OCI-LY3 (cell line): ENCODE measurements at regions not wholly inside any gene's neighbourhood (a gene's known extent, or its start where the extent isn't known, plus 50 kb on each side); places are given as distances from the start of the nearest gene placed in this dataset.

Source experiments
- H2AFZ ChIP-seq: fragments of 200-600, 300-600 bp; shearing (Covaris generic); 2 replicates; pipeline ENCODE4 v1.6.0; 2014; ENCODE audit warnings: antibody characterized with exemption, low read depth, low read length
- H3K27ac ChIP-seq: fragments of 200-600, 300-600 bp; sonication (generic); 2 replicates; pipeline ENCODE4 v1.5.1; 2014; ENCODE audit warnings: mild to moderate bottlenecking, low read length, moderate library complexity, mixed read lengths
- H3K27me3 ChIP-seq: fragments of 200-600, 300-600 bp; sonication (generic); 2 replicates; pipeline ENCODE4 v1.6.1; 2014; ENCODE audit warnings: low read depth, low read length, mixed read lengths
- H3K36me3 ChIP-seq: fragments of 200-600, 300-600 bp; sonication (generic); replicated peaks from 2 replicates; pipeline ENCODE3; 2014; ENCODE audit warnings: low read depth, low read length, mixed read lengths
- H3K4me1 ChIP-seq: fragments of 300-600, 200-600 bp; sonication (generic); 2 replicates; pipeline ENCODE4 v1.6.1; 2014; ENCODE audit warnings: low read length, mixed read lengths
- H3K4me2 ChIP-seq: fragments of 200-600, 300-600 bp; sonication (generic); 2 replicates; pipeline ENCODE4 v1.6.1; 2014; ENCODE audit warnings: low read length, mixed read lengths
- H3K4me3 ChIP-seq: fragments of 300-600, 200-600 bp; sonication (generic); 2 replicates; pipeline ENCODE4 v1.5.1; 2014; ENCODE audit warnings: antibody characterized with exemption, mild to moderate bottlenecking, low read length, moderate library complexity
- H3K79me2 ChIP-seq: fragments of 300-600, 200-600 bp; shearing (Covaris generic); 2 replicates; pipeline ENCODE4 v1.6.1; 2014; ENCODE audit warnings: mild to moderate bottlenecking, low read length, mixed read lengths
- H3K9ac ChIP-seq: fragments of 300-600, 200-600 bp; shearing (Covaris generic); 2 replicates; pipeline ENCODE4 v1.6.0; 2014; ENCODE audit warnings: mild to moderate bottlenecking, low read length, moderate library complexity
- H3K9me3 ChIP-seq: fragments of 200-600, 300-600 bp; shearing (Covaris generic); 2 replicates; pipeline ENCODE4 v1.6.1; 2014; ENCODE audit warnings: low read length, mixed read lengths; ENCODE audit not compliant: insufficient read depth
- H4K20me1 ChIP-seq: fragments of 200-600, 300-600 bp; sonication (generic); 2 replicates; pipeline ENCODE4 v1.6.1; 2016; ENCODE audit warnings: low read length, mixed read lengths; ENCODE audit not compliant: insufficient read depth
- EZH2phosphoT487 ChIP-seq: fragments of 200-600 bp; shearing (Covaris generic); IDR thresholded peaks from 2 replicates; pipeline ENCODE4 v1.6.1; 2018; ENCODE audit warnings: antibody characterized with exemption, mixed run types, low read depth
- TF ChIP-seq, protein P1 (sequence below): fragments of 200-600, 300-600 bp; sonication (generic); IDR thresholded peaks from 2 replicates; pipeline ENCODE4 v1.5.1; 2014; ENCODE audit warnings: antibody characterized with exemption, low read length, low read depth

DNA sequence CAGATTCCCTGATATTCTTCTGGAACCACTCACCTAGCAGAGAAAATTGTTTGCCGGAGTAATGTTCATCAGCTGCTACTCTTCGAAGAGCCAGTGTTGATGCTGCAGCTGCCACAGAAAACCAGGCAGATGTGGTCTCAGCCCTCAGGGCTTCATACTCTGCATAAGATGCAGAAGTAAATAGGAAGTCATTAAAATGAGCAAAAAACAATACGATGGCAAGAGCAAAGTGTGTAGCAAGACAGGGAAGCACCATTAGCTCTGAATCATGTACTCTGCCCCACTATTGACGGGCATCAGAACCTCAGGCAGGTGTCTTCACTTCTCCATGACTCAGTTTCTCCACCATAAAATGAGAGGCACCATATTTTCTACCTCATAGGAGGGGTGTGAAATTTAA, 991.6 kb upstream of the TMEM132C start:
- Histone ChIP-seq H3K79me2 (no peaks in the 10 kb centered on the region), H3K4me2 (no peak overlapping the region), H3K36me3 (no peaks in the 10 kb centered on the region), H3K9ac (no peak overlapping the region), H3K4me1 (peaks cover 7% of the 10 kb centered on the region; the same call in 1 of the 2 replicates), H3K27ac (no peak overlapping the region), H3K9me3 (no peaks in the 10 kb centered on the region), H4K20me1 (no peaks in the 10 kb centered on the region), H3K27me3 (peaks cover 8% of the 10 kb centered on the region; the same call in 1 of the 2 replicates), H3K4me3 (no peak overlapping the region), H2AFZ (no peak overlapping the region)
- no peak for TF ChIP-seq EZH2phosphoT487
- TF ChIP-seq, protein P1, sequence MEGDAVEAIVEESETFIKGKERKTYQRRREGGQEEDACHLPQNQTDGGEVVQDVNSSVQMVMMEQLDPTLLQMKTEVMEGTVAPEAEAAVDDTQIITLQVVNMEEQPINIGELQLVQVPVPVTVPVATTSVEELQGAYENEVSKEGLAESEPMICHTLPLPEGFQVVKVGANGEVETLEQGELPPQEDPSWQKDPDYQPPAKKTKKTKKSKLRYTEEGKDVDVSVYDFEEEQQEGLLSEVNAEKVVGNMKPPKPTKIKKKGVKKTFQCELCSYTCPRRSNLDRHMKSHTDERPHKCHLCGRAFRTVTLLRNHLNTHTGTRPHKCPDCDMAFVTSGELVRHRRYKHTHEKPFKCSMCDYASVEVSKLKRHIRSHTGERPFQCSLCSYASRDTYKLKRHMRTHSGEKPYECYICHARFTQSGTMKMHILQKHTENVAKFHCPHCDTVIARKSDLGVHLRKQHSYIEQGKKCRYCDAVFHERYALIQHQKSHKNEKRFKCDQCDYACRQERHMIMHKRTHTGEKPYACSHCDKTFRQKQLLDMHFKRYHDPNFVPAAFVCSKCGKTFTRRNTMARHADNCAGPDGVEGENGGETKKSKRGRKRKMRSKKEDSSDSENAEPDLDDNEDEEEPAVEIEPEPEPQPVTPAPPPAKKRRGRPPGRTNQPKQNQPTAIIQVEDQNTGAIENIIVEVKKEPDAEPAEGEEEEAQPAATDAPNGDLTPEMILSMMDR: no peak

DNA sequence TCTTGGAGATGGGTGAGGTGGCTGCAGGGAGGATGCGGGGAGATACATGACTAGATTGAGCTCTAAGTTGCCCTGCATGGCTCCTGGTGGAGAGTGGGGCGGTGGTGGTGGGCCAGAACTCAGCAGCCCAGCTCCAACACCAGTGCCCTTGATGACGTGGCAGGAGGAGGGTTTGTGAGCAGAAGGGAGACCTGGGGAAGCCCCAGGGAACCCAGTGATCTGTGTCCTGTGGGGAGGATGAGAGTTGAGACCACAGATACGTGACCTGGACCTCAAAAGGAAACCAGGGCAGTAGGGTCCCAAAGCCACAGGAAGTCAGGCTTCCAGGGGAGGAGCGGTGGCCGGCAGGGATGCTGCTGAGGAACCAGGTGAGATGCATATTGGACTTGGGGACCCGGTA, 989.1 kb upstream of the TMEM132C start:
- peaks cover 8% of the 10 kb centered on the region; the same call in 1 of the 2 replicates for H3K27me3 ChIP-seq
- H3K27ac ChIP-seq: no peak overlapping the region
- H4K20me1 ChIP-seq: no peaks in the 10 kb centered on the region
- H3K9ac ChIP-seq: no peak overlapping the region
- H2AFZ ChIP-seq: no peak overlapping the region
- H3K36me3 ChIP-seq: no peaks in the 10 kb centered on the region
- no peaks in the 10 kb centered on the region for H3K79me2 ChIP-seq
- peaks cover 7% of the 10 kb centered on the region; the same call in 1 of the 2 replicates for H3K4me1 ChIP-seq
- no peaks in the 10 kb centered on the region for H3K9me3 ChIP-seq
- no peak overlapping the region for H3K4me3 ChIP-seq
- peak overlapping the region; percentile 40; the same call in 1 of the 2 replicates for H3K4me2 ChIP-seq
- TF ChIP-seq, protein P1: no peak
- no peak for TF ChIP-seq EZH2phosphoT487

GRCh38 chr12:127278351-127278750, 988.6 kb upstream of the TMEM132C start:
- H2AFZ ChIP-seq: no peak overlapping the region
- no peaks in the 10 kb centered on the region for H3K79me2 ChIP-seq
- H3K4me1 ChIP-seq: peaks cover 7% of the 10 kb centered on the region; the same call in 1 of the 2 replicates
- H3K27me3 ChIP-seq: peaks cover 10% of the 10 kb centered on the region; the same call in 1 of the 2 replicates
- no peak overlapping the region for H3K4me3 ChIP-seq
- no peaks in the 10 kb centered on the region for H3K9me3 ChIP-seq
- no peaks in the 10 kb centered on the region for H4K20me1 ChIP-seq
- TF ChIP-seq EZH2phosphoT487: no peak
- TF ChIP-seq, protein P1: no peak
- H3K9ac ChIP-seq: no peak overlapping the region
- no peak overlapping the region for H3K27ac ChIP-seq
- H3K36me3 ChIP-seq: no peaks in the 10 kb centered on the region
- H3K4me2 ChIP-seq: peak overlapping the region; percentile 40; the same call in 1 of the 2 replicates

- no peaks in the 10 kb centered on the region for H4K20me1 ChIP-seq
- 0 out of 2 replicates have a peak, but pooled peaks cover 6% of the 10 kb centered on the region for H3K27me3 ChIP-seq
- no peak overlapping the region for H3K4me2 ChIP-seq
- H3K9ac ChIP-seq: no peak overlapping the region
- H2AFZ ChIP-seq: no peak overlapping the region
- no peaks in the 10 kb centered on the region for H3K36me3 ChIP-seq
- H3K9me3 ChIP-seq: no peaks in the 10 kb centered on the region
- H3K4me3 ChIP-seq: no peak overlapping the region
- H3K79me2 ChIP-seq: no peaks in the 10 kb centered on the region
- TF ChIP-seq EZH2phosphoT487: no peak
- TF ChIP-seq, protein P1: 0 out of 2 replicates have a peak, but pooled peaks have one; percentile 5
- H3K27ac ChIP-seq: no peak overlapping the region
- peaks cover 7% of the 10 kb centered on the region; the same call in 1 of the 2 replicates for H3K4me1 ChIP-seq
Measured at GRCh38 chr12:127280393-127281275, 986.3 kb upstream of the TMEM132C start.
